K562 (cell line): ENCODE measurements at regions not wholly inside any gene's neighbourhood (a gene's known extent, or its start where the extent isn't known, plus 50 kb on each side); places are given as distances from the start of the nearest gene placed in this dataset.

Experiments used
- ATAC-seq: fragments of 200-7000 bp; cut with Tn5 transposase; 3 replicates; pipeline ENCODE4 v1.9.1; 2020; ENCODE audit warnings: moderate library complexity
- BruUV-seq: library from RNA; stranded (reverse); fragments of 400-500 nt; replicated peaks from 2 replicates; lab custom pipeline; 2021; lab: Mats Ljungman, UMichigan
- CTCF ChIA-PET: fragments of 300-600 bp; formaldehyde crosslinking; extraction: SDS; loops from one replicate; lab custom pipeline; 2021; ENCODE audit warnings: low intra/inter-chr PET ratio; lab: Yijun Ruan, JAX
- POLR2A ChIA-PET: fragments of 300-600, 350-650 bp; sonication (Branson Sonifier 250); formaldehyde crosslinking; extraction: SDS; loops from one replicate; lab custom pipeline; 2021; ENCODE audit warnings: antibody characterized with exemption, inconsistent platforms; lab: Yijun Ruan, JAX
- DNase-seq, 4 experiments: peaks; one replicate each; pipeline versions ENCODE4 v3.0.0 to v3.0.0-alpha.2; 2011 to 2018; ENCODE audit warnings: low spot score in 3 of 4, mixed read lengths in 3 of 4; ENCODE audit errors: extremely low read depth in 1 of 4
- FAIRE-seq: peaks from 2 replicates; lab custom pipeline; 2011; peaks lifted over from hg19 to GRCh38; lab: Jason Lieb, UNC
- H2AFZ ChIP-seq: 2 replicates; pipeline ENCODE4 v1.6.0; 2011; ENCODE audit warnings: low read depth, low read length, control low read depth, inconsistent platforms
- H3K27ac ChIP-seq: fragments of 200-600 bp; 3 replicates; pipeline ENCODE4 v1.8.0; 2011; ENCODE audit warnings: low read depth, mild to moderate bottlenecking, control low read depth, inconsistent platforms, low read length, moderate library complexity, mixed read lengths; ENCODE audit errors: extremely low read depth
- H3K27me3 ChIP-seq, 2 experiments: fragments of 300-600 bp in 1 of 2; 2 replicates in 1 of 2; 3 replicates in 1 of 2; pipeline versions ENCODE4 v1.6.0 to v1.8.0; 2011; ENCODE audit warnings: inconsistent platforms in 2 of 2, low read length in 2 of 2, mild to moderate bottlenecking in 1 of 2, mixed read lengths in 1 of 2, moderate library complexity in 1 of 2; ENCODE audit not compliant: control insufficient read depth in 2 of 2, insufficient read depth in 2 of 2
- H3K36me3 ChIP-seq: fragments of 300-600 bp; 3 replicates; pipeline ENCODE4 v1.8.0; 2011; ENCODE audit warnings: mild to moderate bottlenecking, low read length, inconsistent platforms; ENCODE audit not compliant: control insufficient read depth, insufficient read depth
- H3K4me1 ChIP-seq, 2 experiments: fragments of 200-600 bp in 1 of 2; replicated peaks in 1 of 2; 2 replicates in 1 of 2; 3 replicates in 1 of 2; pipeline versions ENCODE4 v1.5.1 to v1.8.0; 2011; ENCODE audit warnings: inconsistent platforms in 2 of 2, low read length in 2 of 2, mild to moderate bottlenecking in 1 of 2, mixed read lengths in 1 of 2, moderate library complexity in 1 of 2; ENCODE audit not compliant: control insufficient read depth in 2 of 2, insufficient read depth in 2 of 2
- H3K4me2 ChIP-seq: 2 replicates; pipeline ENCODE4 v1.6.1; 2011; ENCODE audit warnings: low read length, control low read depth, inconsistent platforms, mixed read lengths; ENCODE audit not compliant: insufficient read depth
- H3K4me3 ChIP-seq: fragments of 200-600 bp; sonication (generic), shearing (Covaris generic); 2 replicates; pipeline ENCODE4 v1.5.1; 2016; ENCODE audit warnings: control low read depth, inconsistent platforms
- H3K79me2 ChIP-seq: fragments of 200-600 bp; 3 replicates; pipeline ENCODE4 v1.8.0; 2011; ENCODE audit warnings: low read length, inconsistent platforms; ENCODE audit not compliant: control insufficient read depth, insufficient read depth
- H3K9ac ChIP-seq, 2 experiments: 2 replicates each; pipeline versions ENCODE4 v1.6.0 to v1.6.1; 2011; ENCODE audit warnings: low read depth in 2 of 2, low read length in 2 of 2, control low read depth in 1 of 2, inconsistent platforms in 1 of 2, mild to moderate bottlenecking in 1 of 2, mixed read lengths in 1 of 2; ENCODE audit not compliant: insufficient read depth in 1 of 2
- H3K9me1 ChIP-seq: one replicate; pipeline ENCODE4 v1.6.0; 2011; ENCODE audit warnings: inconsistent platforms, mild to moderate bottlenecking, low read length, moderate library complexity; ENCODE audit not compliant: control insufficient read depth, insufficient read depth
- H3K9me3 ChIP-seq: replicated peaks from 2 replicates; pipeline ENCODE4 v1.5.1; 2011; ENCODE audit warnings: low read depth, low read length, inconsistent platforms; ENCODE audit not compliant: control insufficient read depth, insufficient read depth
- H4K20me1 ChIP-seq: replicated peaks from 2 replicates; pipeline ENCODE4 v1.6.1; 2011; ENCODE audit warnings: low read length, inconsistent platforms, mixed read lengths; ENCODE audit not compliant: control insufficient read depth, insufficient read depth
- BRCA1 ChIP-seq, 2 experiments: fragments of 450-650 bp in 1 of 2; sonication (generic) in 1 of 2; formaldehyde crosslinking in 1 of 2; IDR thresholded peaks; 2 replicates each; pipeline versions ENCODE4 v1.5.0 to v1.6.1; 2017 to 2020; ENCODE audit warnings: mild to moderate bottlenecking in 1 of 2, missing genetic modification reagents in 1 of 2
- HDAC6 ChIP-seq: IDR thresholded peaks from 2 replicates; pipeline ENCODE4 v1.6.1; 2012; ENCODE audit warnings: low read depth, mild to moderate bottlenecking, control low read depth, inconsistent platforms, low read length, moderate library complexity
- MTF1 ChIP-seq: fragments of 250-450 bp; sonication (Bioruptor Pico); IDR thresholded peaks from 2 replicates; pipeline ENCODE4 v1.9.0; 2021; ENCODE audit warnings: moderate library complexity, mild to moderate bottlenecking, inconsistent platforms, borderline replicate concordance
- NCOA2 ChIP-seq, 2 experiments: fragments of 450-650 bp; IDR thresholded peaks; 2 replicates each; pipeline ENCODE4 v1.6.1; 2018; ENCODE audit warnings: mild to moderate bottlenecking in 2 of 2, moderate library complexity in 1 of 2; ENCODE audit not compliant: partially characterized antibody in 2 of 2
- NFE2 ChIP-seq: IDR thresholded peaks from 2 replicates; pipeline ENCODE4 v1.6.1; 2014; ENCODE audit warnings: antibody characterized with exemption, low read depth
- XRCC3 ChIP-seq: fragments of 450-650 bp; IDR thresholded peaks from 2 replicates; pipeline ENCODE4 v1.6.1; 2017; ENCODE audit warnings: mild to moderate bottlenecking, moderate library complexity
- XRCC5 ChIP-seq: fragments of 200-400 bp; formaldehyde crosslinking; IDR thresholded peaks from 2 replicates; pipeline ENCODE4 v1.6.1; 2017; ENCODE audit warnings: low read depth, mild to moderate bottlenecking, low read length
- ZNF143 ChIP-seq: sonication (generic); formaldehyde crosslinking; IDR thresholded peaks from 2 replicates; pipeline ENCODE4 v1.9.0; 2022; ENCODE audit warnings: mild to moderate bottlenecking, missing genetic modification reagents
- ZNF398 ChIP-seq: fragments of 250-450 bp; sonication (Bioruptor Pico); IDR thresholded peaks from 2 replicates; pipeline ENCODE4 v1.8.0; 2021; ENCODE audit warnings: moderate library complexity, mild to moderate bottlenecking, inconsistent platforms
- ZNF785 ChIP-seq: fragments of 250-450 bp; sonication (Bioruptor Pico); IDR thresholded peaks from 2 replicates; pipeline ENCODE4 v1.4.0; 2020; ENCODE audit warnings: mild to moderate bottlenecking
- WGBS: fragments of 100-300 bp; shearing (Covaris generic); methylation state at CpG from one replicate; pipeline ENCODE4 v1.1.6; 2016; ENCODE audit warnings: low coverage, mixed read lengths; ENCODE audit not compliant: insufficient coverage; ENCODE audit errors: missing lambda C conversion rate; 5-methylcytosine and 5-hydroxymethylcytosine counted together
- in situ Hi-C: fragments of 300-500 bp; cut with MboI; formaldehyde crosslinking; loops from 4 replicates; pipeline ENCODE4 v1.15.0; 2018; ENCODE audit warnings: inconsistent platforms, mixed read lengths
- intact Hi-C: fragments of 100-400 bp; cut with micrococcal nuclease; formaldehyde crosslinking; loops from 2 replicates; pipeline ENCODE4 v1.14.2; 2022
- TF ChIP-seq, protein P1 (sequence below): fragments of 250-450 bp; sonication (Bioruptor Pico); IDR thresholded peaks from 2 replicates; pipeline ENCODE4 v1.8.0; 2022; ENCODE audit warnings: inconsistent platforms
- TF ChIP-seq, protein P2 (sequence below): fragments of 450-650 bp; formaldehyde crosslinking; conservative IDR thresholded peaks from 2 replicates; pipeline ENCODE4 v1.4.0; 2022; ENCODE audit warnings: mild to moderate bottlenecking, missing genetic modification characterization

- TF ChIP-seq MTF1 (CRISPR knock-in tag) (no peak), XRCC5 (no peak), ZNF143 (CRISPR knock-in tag) (no peak), XRCC3 (no peak), NFE2 (no peak), BRCA1 (IDR thresholded peaks at IDR 0.05) (no peak), BRCA1 (CRISPR knock-in tag; IDR thresholded peaks at IDR 0.05) (no peak), HDAC6 (no peak), NCOA2 (IDR thresholded peaks at IDR 0.05; ENCODE audit: partially characterized antibody in 2 of 2) (no peak), ZNF398 (CRISPR knock-in tag) (no peak), ZNF785 (CRISPR knock-in tag) (no peak)
- TF ChIP-seq, protein P1, sequence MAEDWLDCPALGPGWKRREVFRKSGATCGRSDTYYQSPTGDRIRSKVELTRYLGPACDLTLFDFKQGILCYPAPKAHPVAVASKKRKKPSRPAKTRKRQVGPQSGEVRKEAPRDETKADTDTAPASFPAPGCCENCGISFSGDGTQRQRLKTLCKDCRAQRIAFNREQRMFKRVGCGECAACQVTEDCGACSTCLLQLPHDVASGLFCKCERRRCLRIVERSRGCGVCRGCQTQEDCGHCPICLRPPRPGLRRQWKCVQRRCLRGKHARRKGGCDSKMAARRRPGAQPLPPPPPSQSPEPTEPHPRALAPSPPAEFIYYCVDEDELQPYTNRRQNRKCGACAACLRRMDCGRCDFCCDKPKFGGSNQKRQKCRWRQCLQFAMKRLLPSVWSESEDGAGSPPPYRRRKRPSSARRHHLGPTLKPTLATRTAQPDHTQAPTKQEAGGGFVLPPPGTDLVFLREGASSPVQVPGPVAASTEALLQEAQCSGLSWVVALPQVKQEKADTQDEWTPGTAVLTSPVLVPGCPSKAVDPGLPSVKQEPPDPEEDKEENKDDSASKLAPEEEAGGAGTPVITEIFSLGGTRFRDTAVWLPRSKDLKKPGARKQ (CRISPR knock-in tag), result no peak
- TF ChIP-seq, protein P2, sequence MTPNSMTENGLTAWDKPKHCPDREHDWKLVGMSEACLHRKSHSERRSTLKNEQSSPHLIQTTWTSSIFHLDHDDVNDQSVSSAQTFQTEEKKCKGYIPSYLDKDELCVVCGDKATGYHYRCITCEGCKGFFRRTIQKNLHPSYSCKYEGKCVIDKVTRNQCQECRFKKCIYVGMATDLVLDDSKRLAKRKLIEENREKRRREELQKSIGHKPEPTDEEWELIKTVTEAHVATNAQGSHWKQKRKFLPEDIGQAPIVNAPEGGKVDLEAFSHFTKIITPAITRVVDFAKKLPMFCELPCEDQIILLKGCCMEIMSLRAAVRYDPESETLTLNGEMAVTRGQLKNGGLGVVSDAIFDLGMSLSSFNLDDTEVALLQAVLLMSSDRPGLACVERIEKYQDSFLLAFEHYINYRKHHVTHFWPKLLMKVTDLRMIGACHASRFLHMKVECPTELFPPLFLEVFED (CRISPR knock-in tag), result no peak
- H3K9me1 ChIP-seq, result no peaks in the 10 kb centered on the region
- H2AFZ ChIP-seq, result no peak overlapping the region
- H3K4me2 ChIP-seq, result no peak overlapping the region
- DNase-seq (no peak), ATAC-seq (no peak), FAIRE-seq (no peak)
- H3K4me3 ChIP-seq, result no peak overlapping the region
- H3K27me3 ChIP-seq, result no peaks in the 10 kb centered on the region; a peak in 1 of 5 replicates
- no peaks in the 10 kb centered on the region for H3K4me1 ChIP-seq
- H3K79me2 ChIP-seq, result no peaks in the 10 kb centered on the region
- ChIA-PET CTCF (interaction anchor here (0.6 kb wide), 1 partner anchor 48 kb away, joined by 3 read pairs; no protein-coding TSS in a partner anchor), POLR2A (no interaction called here)
- H4K20me1 ChIP-seq, result no peaks in the 10 kb centered on the region
- no peaks in the 10 kb centered on the region for H3K36me3 ChIP-seq
- in situ Hi-C loops (no loop called here), intact Hi-C loops (no loop called here)
- H3K9me3 ChIP-seq, result no peaks in the 10 kb centered on the region
- BruUV-seq, result no TSS peak
- WGBS, result 0% methylated on average over 1 of the region's 1 CpG
- H3K27ac ChIP-seq, result no peak overlapping the region
- no peak overlapping the region for H3K9ac ChIP-seq
These were observed 84.9 kb downstream of the ZNF365 start for GRCh38 chr10:62459072-62459471.
